ENCODE measurements at regions not wholly inside any gene's neighbourhood (a gene's known extent, or its start where the extent isn't known, plus 50 kb on each side); places are given as distances from the start of the nearest gene placed in this dataset.

- Histone ChIP-seq H3K4me1 (ENCODE audit: control insufficient read depth in 1 of 2, low read depth in 2 of 2) (peaks cover 13 to 48% of the 10 kb centered on the region in 2 donors), H3K27ac (no peak overlapping the region)
Observed at GRCh38 chr6:56694002-56694401, 51.3 kb upstream of the DST start.

GRCh38 chr6:56693246-56693607 lies 50.5 kb upstream of the DST start:
- Histone ChIP-seq H3K36me3 (no peaks in the 10 kb centered on the region), H3K4me3 (peak overlapping the region; percentile 54), H3K4me1 (ENCODE audit: control insufficient read depth in 1 of 2, low read depth in 2 of 2) (peaks cover 13 to 50% of the 10 kb centered on the region in 2 donors), H3K9me3 (no peaks in the 10 kb centered on the region), H3K27me3 (replicated peaks; ENCODE audit: insufficient read depth) (no peaks in the 10 kb centered on the region), H3K27ac (peak overlapping the region; percentile 70 to 80)
- DNase-seq (ENCODE audit: low spot score) (peak; percentile 38), ATAC-seq (ENCODE audit: insufficient number of reproducible peaks, low FRiP score, low read depth) (peak; percentile 26)
- TF ChIP-seq CTCF (IDR thresholded peaks at IDR 0.05) = no peak

More at GRCh38 chr6:56694002-56694401, 51.3 kb upstream of the DST start:
- TF ChIP-seq CTCF (IDR thresholded peaks at IDR 0.05) = no peak
- ATAC-seq (ENCODE audit: insufficient number of reproducible peaks, low FRiP score, low read depth) (no peak), DNase-seq (ENCODE audit: low spot score) (no peak)
- H3K27me3 ChIP-seq (replicated peaks; ENCODE audit: insufficient read depth) = no peaks in the 10 kb centered on the region
- no peaks in the 10 kb centered on the region for H3K9me3 ChIP-seq
- no peaks in the 10 kb centered on the region for H3K36me3 ChIP-seq
- no peak overlapping the region for H3K4me3 ChIP-seq

GRCh38 chr6:56692523-56693245 lies 50.0 kb upstream of the DST start:
- no peak for DNase-seq (ENCODE audit: low spot score)
- H3K4me3 ChIP-seq = peak overlapping the region; percentile 54
- peaks cover 16 to 56% of the 10 kb centered on the region in 2 donors for H3K4me1 ChIP-seq (ENCODE audit: control insufficient read depth in 1 of 2, low read depth in 2 of 2)
- no peak for TF ChIP-seq CTCF (IDR thresholded peaks at IDR 0.05)
- no peaks in the 10 kb centered on the region for H3K36me3 ChIP-seq
- H3K27ac ChIP-seq = peak overlapping the region; percentile 70 to 80
- no peaks in the 10 kb centered on the region for H3K9me3 ChIP-seq
- H3K27me3 ChIP-seq (replicated peaks; ENCODE audit: insufficient read depth) = no peaks in the 10 kb centered on the region
- ATAC-seq (ENCODE audit: insufficient number of reproducible peaks, low FRiP score, low read depth) = no peak

Measured in thoracic aorta (tissue), 2 donors.